Putamen (tissue), 1 donor: ENCODE measurements at regions not wholly inside any gene's neighbourhood (a gene's known extent, or its start where the extent isn't known, plus 50 kb on each side); places are given as distances from the start of the nearest gene placed in this dataset.

ENCODE experiments used
- DNase-seq: peaks from one replicate; pipeline ENCODE4 v3.0.0-alpha.2; 2016; ENCODE audit warnings: low spot score

- DNase-seq, result no peak
These were observed 419.8 kb downstream of the CETN3 start for GRCh38 chr5:89989776-89990175.

- DNase-seq, result no peak
These were observed 420.4 kb downstream of the CETN3 start for GRCh38 chr5:89988998-89989655.

GRCh38 chr5:89988129-89988810 is 421.3 kb downstream of the CETN3 start:
- no peak for DNase-seq

GRCh38 chr5:89983216-89983615 is 426.3 kb downstream of the CETN3 start:
- no peak for DNase-seq

- DNase-seq, result no peak
These were observed 427.4 kb downstream of the CETN3 start for GRCh38 chr5:89981878-89982773.

- peak; percentile 66 for DNase-seq
These were observed 428.5 kb downstream of the CETN3 start for GRCh38 chr5:89981021-89981420.

- DNase-seq, result no peak
These were observed 436.0 kb downstream of the CETN3 start for GRCh38 chr5:89973516-89973915.

GRCh38 chr5:89972901-89973300 is 436.7 kb downstream of the CETN3 start:
- DNase-seq, result no peak

- no peak for DNase-seq
These were observed 440.6 kb downstream of the CETN3 start for GRCh38 chr5:89968958-89969381.

- no peak for DNase-seq
These were observed 441.6 kb downstream of the CETN3 start for GRCh38 chr5:89967771-89968444.

- DNase-seq, result no peak
These were observed 452.7 kb downstream of the CETN3 start for GRCh38 chr5:89956838-89957237.

- no peak for DNase-seq
These were observed 454.6 kb downstream of the CETN3 start for GRCh38 chr5:89954916-89955315.

- DNase-seq, result no peak
These were observed 457.7 kb downstream of the CETN3 start for GRCh38 chr5:89951876-89952275.

- DNase-seq, result no peak
These were observed 459.3 kb downstream of the CETN3 start for GRCh38 chr5:89950234-89950633.

- no peak for DNase-seq
These were observed 460.6 kb downstream of the CETN3 start for GRCh38 chr5:89948977-89949376.

- DNase-seq, result no peak
These were observed 462.6 kb downstream of the CETN3 start for GRCh38 chr5:89946916-89947315.

GRCh38 chr5:89946508-89946907 is 463.0 kb downstream of the CETN3 start:
- DNase-seq, result no peak

GRCh38 chr5:89942171-89942570 is 467.4 kb downstream of the CETN3 start:
- DNase-seq, result no peak

GRCh38 chr5:89936576-89936975 is 473.0 kb downstream of the CETN3 start:
- DNase-seq, result no peak

- DNase-seq, result no peak
These were observed 475.5 kb downstream of the CETN3 start for GRCh38 chr5:89934069-89934468.

- DNase-seq, result no peak
These were observed 476.8 kb downstream of the CETN3 start for GRCh38 chr5:89932771-89933181.
